ENCODE measurements at regions not wholly inside any gene's neighbourhood (a gene's known extent, or its start where the extent isn't known, plus 50 kb on each side); places are given as distances from the start of the nearest gene placed in this dataset.

DNA sequence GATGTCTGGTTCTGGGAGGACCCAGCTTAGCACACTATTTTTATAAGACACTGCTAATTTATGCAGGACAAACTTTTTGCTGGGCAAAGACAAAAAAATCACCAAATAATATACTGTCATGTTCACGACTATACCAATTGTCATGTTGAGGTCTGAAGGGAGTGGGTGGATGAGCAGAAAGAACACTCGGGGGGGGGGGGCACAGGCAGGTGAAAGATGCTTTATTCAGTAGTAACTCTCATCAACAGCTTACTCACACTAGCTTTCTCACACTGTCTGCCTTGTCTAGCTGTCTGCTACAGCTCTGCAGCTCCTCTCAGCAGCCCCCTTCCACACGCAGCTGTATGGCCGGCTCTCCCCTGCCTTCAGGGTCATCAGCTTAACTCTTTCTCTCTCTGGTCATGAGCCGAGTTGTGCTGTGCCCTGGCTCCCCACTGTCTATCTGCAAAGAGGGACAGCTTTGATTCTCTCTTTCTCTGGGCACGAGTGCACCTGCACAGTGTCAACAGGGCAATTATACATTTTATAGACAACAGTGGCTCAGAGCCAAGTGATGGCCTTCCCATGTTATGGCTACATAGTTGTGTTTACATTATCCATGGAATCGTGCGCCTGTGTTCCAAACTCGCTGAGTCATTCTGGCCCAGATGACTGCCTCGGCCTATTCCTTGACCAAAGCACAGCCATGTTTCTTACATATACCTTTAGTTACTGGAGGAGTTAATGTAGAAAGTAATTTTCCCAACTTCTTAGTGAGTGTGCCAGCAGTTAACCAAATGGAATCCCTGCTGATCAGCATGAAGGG lies 187.7 kb upstream of the PRSS16 start:
- Histone ChIP-seq H3K27ac (replicated peaks) (no peak overlapping the region), H3K4me3 (replicated peaks; ENCODE audit: insufficient read depth, low read length) (no peak overlapping the region), H3K27me3 (ENCODE audit: insufficient read depth, poor library complexity, severe bottlenecking) (no peaks in the 10 kb centered on the region)
- no peak for DNase-seq (ENCODE audit: low read depth in 1 of 2, low spot score in 1 of 2)
- TF ChIP-seq, protein P1, sequence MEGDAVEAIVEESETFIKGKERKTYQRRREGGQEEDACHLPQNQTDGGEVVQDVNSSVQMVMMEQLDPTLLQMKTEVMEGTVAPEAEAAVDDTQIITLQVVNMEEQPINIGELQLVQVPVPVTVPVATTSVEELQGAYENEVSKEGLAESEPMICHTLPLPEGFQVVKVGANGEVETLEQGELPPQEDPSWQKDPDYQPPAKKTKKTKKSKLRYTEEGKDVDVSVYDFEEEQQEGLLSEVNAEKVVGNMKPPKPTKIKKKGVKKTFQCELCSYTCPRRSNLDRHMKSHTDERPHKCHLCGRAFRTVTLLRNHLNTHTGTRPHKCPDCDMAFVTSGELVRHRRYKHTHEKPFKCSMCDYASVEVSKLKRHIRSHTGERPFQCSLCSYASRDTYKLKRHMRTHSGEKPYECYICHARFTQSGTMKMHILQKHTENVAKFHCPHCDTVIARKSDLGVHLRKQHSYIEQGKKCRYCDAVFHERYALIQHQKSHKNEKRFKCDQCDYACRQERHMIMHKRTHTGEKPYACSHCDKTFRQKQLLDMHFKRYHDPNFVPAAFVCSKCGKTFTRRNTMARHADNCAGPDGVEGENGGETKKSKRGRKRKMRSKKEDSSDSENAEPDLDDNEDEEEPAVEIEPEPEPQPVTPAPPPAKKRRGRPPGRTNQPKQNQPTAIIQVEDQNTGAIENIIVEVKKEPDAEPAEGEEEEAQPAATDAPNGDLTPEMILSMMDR (IDR thresholded peaks at IDR 0.05; ENCODE audit: insufficient read depth, low read length), result no peak
- TF ChIP-seq, protein P2, sequence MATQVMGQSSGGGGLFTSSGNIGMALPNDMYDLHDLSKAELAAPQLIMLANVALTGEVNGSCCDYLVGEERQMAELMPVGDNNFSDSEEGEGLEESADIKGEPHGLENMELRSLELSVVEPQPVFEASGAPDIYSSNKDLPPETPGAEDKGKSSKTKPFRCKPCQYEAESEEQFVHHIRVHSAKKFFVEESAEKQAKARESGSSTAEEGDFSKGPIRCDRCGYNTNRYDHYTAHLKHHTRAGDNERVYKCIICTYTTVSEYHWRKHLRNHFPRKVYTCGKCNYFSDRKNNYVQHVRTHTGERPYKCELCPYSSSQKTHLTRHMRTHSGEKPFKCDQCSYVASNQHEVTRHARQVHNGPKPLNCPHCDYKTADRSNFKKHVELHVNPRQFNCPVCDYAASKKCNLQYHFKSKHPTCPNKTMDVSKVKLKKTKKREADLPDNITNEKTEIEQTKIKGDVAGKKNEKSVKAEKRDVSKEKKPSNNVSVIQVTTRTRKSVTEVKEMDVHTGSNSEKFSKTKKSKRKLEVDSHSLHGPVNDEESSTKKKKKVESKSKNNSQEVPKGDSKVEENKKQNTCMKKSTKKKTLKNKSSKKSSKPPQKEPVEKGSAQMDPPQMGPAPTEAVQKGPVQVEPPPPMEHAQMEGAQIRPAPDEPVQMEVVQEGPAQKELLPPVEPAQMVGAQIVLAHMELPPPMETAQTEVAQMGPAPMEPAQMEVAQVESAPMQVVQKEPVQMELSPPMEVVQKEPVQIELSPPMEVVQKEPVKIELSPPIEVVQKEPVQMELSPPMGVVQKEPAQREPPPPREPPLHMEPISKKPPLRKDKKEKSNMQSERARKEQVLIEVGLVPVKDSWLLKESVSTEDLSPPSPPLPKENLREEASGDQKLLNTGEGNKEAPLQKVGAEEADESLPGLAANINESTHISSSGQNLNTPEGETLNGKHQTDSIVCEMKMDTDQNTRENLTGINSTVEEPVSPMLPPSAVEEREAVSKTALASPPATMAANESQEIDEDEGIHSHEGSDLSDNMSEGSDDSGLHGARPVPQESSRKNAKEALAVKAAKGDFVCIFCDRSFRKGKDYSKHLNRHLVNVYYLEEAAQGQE (IDR thresholded peaks at IDR 0.05; ENCODE audit: insufficient replicate concordance, low read depth), result no peak
- TF ChIP-seq SPI1 (IDR thresholded peaks at IDR 0.05; ENCODE audit: borderline replicate concordance, low read depth), result no peak

DNA sequence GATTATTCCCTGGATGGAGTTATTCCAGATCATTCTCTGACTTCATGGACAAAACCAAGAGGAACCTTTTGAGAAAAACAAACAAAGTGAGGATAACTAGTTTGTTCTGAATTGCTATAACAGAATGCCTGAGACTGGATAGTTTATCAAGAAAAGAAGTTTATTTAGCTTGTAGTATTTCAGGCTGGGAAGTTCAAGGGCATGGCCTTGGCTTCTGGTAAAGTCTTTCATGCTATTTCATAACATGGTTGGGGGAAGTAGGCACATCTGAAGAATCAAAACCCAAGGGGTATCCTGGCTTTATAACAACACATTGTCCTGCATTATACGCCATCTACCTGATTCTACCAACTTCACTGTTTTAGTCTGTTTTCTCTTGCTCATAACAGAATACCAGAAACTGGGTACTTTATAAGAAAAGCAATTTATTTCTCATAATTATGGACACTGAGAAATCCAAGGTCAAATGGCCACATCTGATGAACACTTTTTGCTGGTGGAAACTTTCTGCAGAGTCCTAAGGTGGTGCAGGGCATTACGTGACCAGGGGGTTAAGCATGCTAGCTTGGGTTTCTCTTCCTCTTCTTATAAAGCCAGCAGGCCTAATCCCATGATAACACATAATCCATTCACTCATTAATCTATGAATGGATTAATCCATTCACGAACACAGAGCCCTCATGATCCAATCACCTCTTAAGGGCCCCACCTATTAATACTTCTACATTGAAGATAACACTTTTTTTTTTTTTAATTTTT lies 186.1 kb upstream of the PRSS16 start:
- Histone ChIP-seq H3K4me3 (replicated peaks; ENCODE audit: insufficient read depth, low read length) (no peak overlapping the region), H3K27ac (replicated peaks) (no peak overlapping the region), H3K27me3 (ENCODE audit: insufficient read depth, poor library complexity, severe bottlenecking) (no peaks in the 10 kb centered on the region)
- no peak for DNase-seq (ENCODE audit: low read depth in 1 of 2, low spot score in 1 of 2)
- TF ChIP-seq SPI1 (IDR thresholded peaks at IDR 0.05; ENCODE audit: borderline replicate concordance, low read depth) (no peak), POLR2AphosphoS5 (IDR thresholded peaks at IDR 0.05; ENCODE audit: low read depth) (no peak), GABPA (IDR thresholded peaks at IDR 0.05; ENCODE audit: low read depth) (no peak)
- TF ChIP-seq, protein P1 (IDR thresholded peaks at IDR 0.05; ENCODE audit: insufficient read depth, low read length), result no peak
- TF ChIP-seq, protein P2 (IDR thresholded peaks at IDR 0.05; ENCODE audit: insufficient replicate concordance, low read depth), result no peak

DNA sequence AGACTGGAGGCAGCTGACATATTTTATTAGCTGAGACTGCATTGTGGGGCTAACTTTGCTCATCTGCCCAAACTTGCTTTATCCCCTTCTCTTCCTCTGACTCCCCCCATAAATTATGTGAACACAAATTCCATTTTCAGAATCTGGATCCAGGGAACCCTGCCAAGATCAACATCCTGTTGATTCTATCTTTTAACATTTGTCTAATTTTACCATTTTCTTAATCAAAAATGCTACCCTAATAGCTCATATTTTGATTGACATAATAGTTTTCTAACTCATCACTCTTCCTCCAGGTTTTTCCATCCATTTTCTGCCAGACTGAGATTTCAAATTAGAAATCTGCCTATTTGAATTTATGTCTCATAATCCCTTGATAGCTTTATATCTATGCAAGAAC lies 184.7 kb upstream of the PRSS16 start:
- Histone ChIP-seq H3K4me3 (replicated peaks; ENCODE audit: insufficient read depth, low read length) (no peak overlapping the region), H3K27me3 (ENCODE audit: insufficient read depth, poor library complexity, severe bottlenecking) (no peaks in the 10 kb centered on the region), H3K27ac (replicated peaks) (no peak overlapping the region)
- no peak for DNase-seq (ENCODE audit: low read depth in 1 of 2, low spot score in 1 of 2)
- no peak for TF ChIP-seq POLR2AphosphoS5 (IDR thresholded peaks at IDR 0.05; ENCODE audit: low read depth)
- TF ChIP-seq, protein P2 (IDR thresholded peaks at IDR 0.05; ENCODE audit: insufficient replicate concordance, low read depth), result no peak
- TF ChIP-seq, protein P1 (IDR thresholded peaks at IDR 0.05; ENCODE audit: insufficient read depth, low read length), result no peak

Measured in HL-60 (cell line).